WTC11 (cell line): ENCODE measurements at regions not wholly inside any gene's neighbourhood (a gene's known extent, or its start where the extent isn't known, plus 50 kb on each side); places are given as distances from the start of the nearest gene placed in this dataset.

ENCODE experiments used
- ATAC-seq: fragments of 200-7000 bp; cut with Tn5 transposase; 2 replicates; pipeline ENCODE4 v1.10.0; 2021; ENCODE audit warnings: mild to moderate bottlenecking, moderate library complexity
- CTCF ChIA-PET: fragments of 300-600 bp; sonication (Branson Sonifier 250); formaldehyde crosslinking; loops from one replicate; lab custom pipeline; 2021; ENCODE audit warnings: antibody characterized with exemption; lab: Charles Lee
- POLR2A ChIA-PET: fragments of 350-600 bp; sonication (Branson Sonifier 250); formaldehyde crosslinking; loops from one replicate; lab custom pipeline; 2021; ENCODE audit warnings: antibody characterized with exemption; lab: Charles Lee
- DNase-seq: peaks from one replicate; pipeline ENCODE4 v3.0.0; 2021; ENCODE audit warnings: low spot score
- H3K27ac Mint-ChIP-seq: 2 replicates; pipeline ENCODE4 v1.8.0; 2021; ENCODE audit warnings: mixed read lengths
- H3K27me3 Mint-ChIP-seq: 2 replicates; pipeline ENCODE4 v1.8.0; 2021; ENCODE audit warnings: low read depth, mild to moderate bottlenecking, moderate library complexity, mixed read lengths
- H3K36me3 Mint-ChIP-seq: 2 replicates; pipeline ENCODE4 v1.8.0; 2021; ENCODE audit warnings: mixed read lengths
- H3K4me1 Mint-ChIP-seq: 2 replicates; pipeline ENCODE4 v1.8.0; 2022; ENCODE audit warnings: mixed read lengths
- H3K4me3 Mint-ChIP-seq: 2 replicates; pipeline ENCODE4 v1.8.0; 2021; ENCODE audit warnings: mild to moderate bottlenecking, moderate library complexity, mixed read lengths
- H3K9me3 Mint-ChIP-seq: 2 replicates; pipeline ENCODE4 v1.8.0; 2021; ENCODE audit warnings: mixed read lengths
- AFF4 ChIP-seq: sonication (generic); formaldehyde crosslinking; IDR thresholded peaks from 2 replicates; pipeline ENCODE4 v1.8.1; 2023; ENCODE audit warnings: mild to moderate bottlenecking, missing genetic modification reagents, borderline replicate concordance
- ARID4B ChIP-seq: sonication (generic); formaldehyde crosslinking; IDR thresholded peaks from 2 replicates; pipeline ENCODE4 v1.8.0; 2023; ENCODE audit warnings: missing genetic modification reagents, mild to moderate bottlenecking, borderline replicate concordance
- CREB1 ChIP-seq: sonication (generic); formaldehyde crosslinking; IDR thresholded peaks from 2 replicates; pipeline ENCODE4 v1.8.0; 2023; ENCODE audit warnings: mild to moderate bottlenecking, missing genetic modification reagents
- E2F4 ChIP-seq: sonication (generic); formaldehyde crosslinking; IDR thresholded peaks from 2 replicates; pipeline ENCODE4 v1.8.1; 2022; ENCODE audit warnings: low read depth, mild to moderate bottlenecking, moderate library complexity, missing genetic modification reagents, borderline replicate concordance
- GABPB1 ChIP-seq: sonication (generic); formaldehyde crosslinking; IDR thresholded peaks from 2 replicates; pipeline ENCODE4 v1.8.1; 2023; ENCODE audit warnings: mild to moderate bottlenecking, missing genetic modification reagents
- GRHL2 ChIP-seq: fragments of 250-450 bp; sonication (Bioruptor Pico); IDR thresholded peaks from 2 replicates; pipeline ENCODE4 v1.8.0; 2022; ENCODE audit warnings: mild to moderate bottlenecking, moderate library complexity; ENCODE audit not compliant: insufficient replicate concordance, severe bottlenecking
- HMGA2 ChIP-seq: fragments of 250-450 bp; sonication (Bioruptor Pico); IDR thresholded peaks from 2 replicates; pipeline ENCODE4 v1.4.0; 2021; ENCODE audit warnings: mild to moderate bottlenecking, moderate library complexity
- PRDM15 ChIP-seq: sonication (generic); formaldehyde crosslinking; IDR thresholded peaks from 2 replicates; pipeline ENCODE4 v1.8.0; 2022; ENCODE audit warnings: missing genetic modification reagents
- TEAD4 ChIP-seq: sonication (generic); formaldehyde crosslinking; IDR thresholded peaks from 2 replicates; pipeline ENCODE4 v1.8.0; 2022; ENCODE audit warnings: mild to moderate bottlenecking, missing genetic modification reagents
- ZBTB43 ChIP-seq: sonication (generic); formaldehyde crosslinking; IDR thresholded peaks from 2 replicates; pipeline ENCODE4 v1.8.1; 2023; ENCODE audit warnings: mild to moderate bottlenecking, missing genetic modification reagents

- H3K27ac Mint-ChIP-seq, result no peak overlapping the region
- CTCF ChIA-PET, result no interaction called here
- H3K4me1 Mint-ChIP-seq, result peaks cover 3% of the 10 kb centered on the region; the same call in 1 of the 2 replicates
- H3K9me3 Mint-ChIP-seq, result peaks cover 8% of the 10 kb centered on the region; the same call in 1 of the 2 replicates
- no peaks in the 10 kb centered on the region for H3K36me3 Mint-ChIP-seq
- DNase-seq (no peak), ATAC-seq (no peak)
- POLR2A ChIA-PET, result no interaction called here
- H3K27me3 Mint-ChIP-seq, result no peaks in the 10 kb centered on the region
- H3K4me3 Mint-ChIP-seq, result no peak overlapping the region
- no peak for TF ChIP-seq ARID4B (CRISPR knock-in tag)
- TF ChIP-seq TEAD4 (CRISPR knock-in tag), result no peak
- no peak for TF ChIP-seq GRHL2 (CRISPR knock-in tag)
- TF ChIP-seq ZBTB43, result no peak
- TF ChIP-seq AFF4 (CRISPR knock-in tag), result no peak
- no peak for TF ChIP-seq HMGA2 (CRISPR knock-in tag)
- no peak for TF ChIP-seq CREB1 (CRISPR knock-in tag)
- no peak for TF ChIP-seq E2F4 (CRISPR knock-in tag)
Measured at GRCh38 chr7:17205910-17206309, 92.5 kb upstream of the AHR start.

- ChIA-PET CTCF (no interaction called here), POLR2A (no interaction called here)
- no peaks in the 10 kb centered on the region for H3K36me3 Mint-ChIP-seq
- no peak for DNase-seq
- no peak overlapping the region for H3K27ac Mint-ChIP-seq
- H3K27me3 Mint-ChIP-seq, result no peaks in the 10 kb centered on the region
- H3K4me1 Mint-ChIP-seq, result peaks cover 3% of the 10 kb centered on the region; the same call in 1 of the 2 replicates
- no peak overlapping the region for H3K4me3 Mint-ChIP-seq
- peaks cover 8% of the 10 kb centered on the region; the same call in 1 of the 2 replicates for H3K9me3 Mint-ChIP-seq
- no peak for ATAC-seq
- no peak for TF ChIP-seq PRDM15
- peak; percentile 49; the same call in 1 of the 2 replicates for TF ChIP-seq GABPB1
Measured at GRCh38 chr7:17206349-17206905, 92.0 kb upstream of the AHR start.
